ENCODE measurements at regions not wholly inside any gene's neighbourhood (a gene's known extent, or its start where the extent isn't known, plus 50 kb on each side); places are given as distances from the start of the nearest gene placed in this dataset.

- Mint-ChIP-seq H3K27me3 (ENCODE audit: low read depth) (no peaks in the 10 kb centered on the region; the same call in 1 of the 2 replicates), H3K4me1 (0 out of 4 replicates have a peak, but pooled peaks cover 0 to 2% of the 10 kb centered on the region in 2 experiments), H3K9me3 (peaks cover 17 to 30% of the 10 kb centered on the region in 2 experiments), H3K36me3 (ENCODE audit: insufficient read depth in 1 of 3, low read depth in 3 of 3) (peaks cover 0 to 15% (median 5%) of the 10 kb centered on the region in 3 experiments; a peak in 4 of 7 replicates), H3K27ac (no peak overlapping the region), H3K4me3 (no peak overlapping the region)
- no peak overlapping the region for H3T11ph ChIP-seq (ENCODE audit: low read length)
- no peak overlapping the region for H3K9ac ChIP-seq (ENCODE audit: extremely low read depth, insufficient read length, low read length)
- no peak overlapping the region for H4K5ac ChIP-seq (ENCODE audit: insufficient read length, low read depth, low read length)
- H2BK12ac ChIP-seq (ENCODE audit: insufficient read length, low read depth, low read length) = no peak overlapping the region
- no peak overlapping the region for H4K8ac ChIP-seq (replicated peaks; ENCODE audit: insufficient read length, low read depth, low read length)
- no peaks in the 10 kb centered on the region for H3K79me2 ChIP-seq (ENCODE audit: insufficient read depth, low read length)
- no peak overlapping the region for H3K14ac ChIP-seq (ENCODE audit: insufficient read depth, low read length)
- H3K18ac ChIP-seq (ENCODE audit: insufficient read length, low read depth, low read length) = no peak overlapping the region
- no peak overlapping the region for H2BK20ac ChIP-seq (ENCODE audit: low read depth, low read length, poor library complexity, severe bottlenecking)
- no peak overlapping the region for H2BK120ac ChIP-seq (ENCODE audit: low read depth, low read length, poor library complexity, severe bottlenecking)
- no peaks in the 10 kb centered on the region for H3K9me3 ChIP-seq (ENCODE audit: control insufficient read depth, low read depth, low read length)
- H3K23me2 ChIP-seq (ENCODE audit: insufficient read length, low read depth, low read length, poor library complexity, severe bottlenecking) = no peaks in the 10 kb centered on the region
- no CpG with 5 or more reads among the region's 2 CpGs for WGBS (ENCODE audit: extremely low coverage, insufficient read length, low lambda C conversion rate)
- no peak overlapping the region for H2AFZ ChIP-seq (ENCODE audit: low read length)
- no peak overlapping the region for H2BK15ac ChIP-seq (ENCODE audit: low read depth, low read length)
- H2AK5ac ChIP-seq (ENCODE audit: insufficient read length, low read length) = no peak overlapping the region
- no peak overlapping the region for H2BK5ac ChIP-seq (ENCODE audit: insufficient read length, low read length)
- no peak overlapping the region for H3K56ac ChIP-seq (ENCODE audit: insufficient read length, low read depth, low read length)
- H4K91ac ChIP-seq (ENCODE audit: insufficient read length, low read depth, low read length) = no peak overlapping the region
- H3K4me1 ChIP-seq (ENCODE audit: insufficient read depth, low read length) = no peaks in the 10 kb centered on the region
- H3K23ac ChIP-seq (ENCODE audit: insufficient read length, low read depth, low read length) = no peak overlapping the region
- no peak for DNase-seq
- no peaks in the 10 kb centered on the region for H4K20me1 ChIP-seq (ENCODE audit: control insufficient read depth, insufficient read depth, insufficient read length)
- H3K79me1 ChIP-seq (ENCODE audit: insufficient read depth, low read depth, low read length, poor library complexity, severe bottlenecking) = no peaks in the 10 kb centered on the region
- no peak for TF ChIP-seq CTCF (conservative IDR thresholded peaks at IDR 0.05)
- no peak overlapping the region for H3K4ac ChIP-seq (ENCODE audit: low read depth, low read length)
- no peaks in the 10 kb centered on the region for H3K27me3 ChIP-seq (ENCODE audit: insufficient read depth, low read length)
- H3K27ac ChIP-seq (ENCODE audit: insufficient read length, low read depth, low read length) = no peak overlapping the region
- no peak overlapping the region for H3K4me2 ChIP-seq (ENCODE audit: insufficient read depth, insufficient read length, low read length)
Observed at GRCh38 chr4:31851946-31852345, 1131.8 kb downstream of the PCDH7 start.

Measured in H9 (cell line).